ENCODE measurements at regions not wholly inside any gene's neighbourhood (a gene's known extent, or its start where the extent isn't known, plus 50 kb on each side); places are given as distances from the start of the nearest gene placed in this dataset.
"Not testable (repeated sequence)": the region's sequence is repeated elsewhere in the genome, so short reads cannot be mapped to it uniquely, and the experiment has no call there.

GRCh38 chr6:115838763-115839401, 221.8 kb downstream of the FRK start:
- Histone ChIP-seq H3K56ac (ENCODE audit: low read length) (no peak overlapping the region), H3K23ac (ENCODE audit: low read length) (no peak overlapping the region), H3K36me3 (ENCODE audit: control insufficient read depth, insufficient read depth, low read length) (no peaks in the 10 kb centered on the region), H2AK5ac (ENCODE audit: low read length) (no peak overlapping the region), H2BK15ac (replicated peaks; ENCODE audit: low read depth) (no peak overlapping the region), H4K8ac (ENCODE audit: low read depth, low read length) (no peak overlapping the region), H3K4me2 (ENCODE audit: low read length) (no peak overlapping the region), H3K27me3 (ENCODE audit: insufficient read depth, low read length, poor library complexity) (no peaks in the 10 kb centered on the region), H3K18ac (ENCODE audit: low read length) (no peak overlapping the region), H3K4me1 (ENCODE audit: control insufficient read depth, low read depth, low read length) (no peaks in the 10 kb centered on the region), H4K5ac (ENCODE audit: low read length) (no peak overlapping the region), H3K9ac (ENCODE audit: low read length) (no peak overlapping the region), H3K27ac (ENCODE audit: low read depth, low read length) (no peak overlapping the region), H3K4ac (ENCODE audit: low read depth, low read length) (no peak overlapping the region), H2BK5ac (ENCODE audit: low read length) (no peak overlapping the region), H3K4me3 (ENCODE audit: low read length) (no peak overlapping the region), H2BK120ac (ENCODE audit: low read depth, low read length) (no peak overlapping the region), H3K79me2 (ENCODE audit: control insufficient read depth, insufficient read depth, low read length) (no peaks in the 10 kb centered on the region), H3K79me1 (ENCODE audit: low read length) (no peaks in the 10 kb centered on the region)
- no CpG with 5 or more reads among the region's 3 CpGs for WGBS (ENCODE audit: extremely low coverage, insufficient coverage, low lambda C conversion rate)
- DNase-seq, result peak; percentile 74

DNA sequence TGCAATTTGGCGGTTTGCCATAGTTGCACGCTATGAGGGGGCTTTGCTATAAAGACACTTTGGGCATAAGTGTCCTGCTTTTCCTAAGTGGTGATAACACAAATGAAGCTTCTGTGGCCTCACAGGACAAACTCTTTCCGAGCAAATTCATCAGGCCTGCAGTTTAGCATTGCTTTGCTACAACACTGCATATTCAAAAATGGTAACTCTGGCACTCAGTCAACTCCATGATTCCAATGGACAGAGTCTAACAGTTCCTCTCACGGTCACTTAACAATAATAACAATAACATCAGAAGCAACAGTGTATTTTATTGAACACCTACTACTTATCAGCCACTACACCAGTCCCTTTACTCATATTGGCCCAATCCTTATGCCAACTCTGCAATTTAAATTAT, 222.5 kb downstream of the FRK start:
- DNase-seq, result no peak
- Histone ChIP-seq H2BK120ac (ENCODE audit: low read depth, low read length) (no peak overlapping the region), H2AK5ac (ENCODE audit: low read length) (no peak overlapping the region), H2BK15ac (replicated peaks; ENCODE audit: low read depth) (no peak overlapping the region), H4K8ac (ENCODE audit: low read depth, low read length) (no peak overlapping the region), H3K79me1 (ENCODE audit: low read length) (no peaks in the 10 kb centered on the region), H3K27ac (ENCODE audit: low read depth, low read length) (no peak overlapping the region), H3K4me2 (ENCODE audit: low read length) (no peak overlapping the region), H3K18ac (ENCODE audit: low read length) (no peak overlapping the region), H2BK5ac (ENCODE audit: low read length) (no peak overlapping the region), H4K5ac (ENCODE audit: low read length) (no peak overlapping the region), H3K23ac (ENCODE audit: low read length) (no peak overlapping the region), H3K56ac (ENCODE audit: low read length) (no peak overlapping the region), H3K9ac (ENCODE audit: low read length) (no peak overlapping the region), H3K4me1 (ENCODE audit: control insufficient read depth, low read depth, low read length) (no peaks in the 10 kb centered on the region), H3K4me3 (ENCODE audit: low read length) (no peak overlapping the region), H3K27me3 (ENCODE audit: insufficient read depth, low read length, poor library complexity) (no peaks in the 10 kb centered on the region), H3K4ac (ENCODE audit: low read depth, low read length) (no peak overlapping the region), H3K79me2 (ENCODE audit: control insufficient read depth, insufficient read depth, low read length) (no peaks in the 10 kb centered on the region), H3K36me3 (ENCODE audit: control insufficient read depth, insufficient read depth, low read length) (no peaks in the 10 kb centered on the region)
- no CpG with 5 or more reads among the region's 4 CpGs for WGBS (ENCODE audit: extremely low coverage, insufficient coverage, low lambda C conversion rate)

- WGBS (ENCODE audit: extremely low coverage, insufficient coverage, low lambda C conversion rate), result no CpG with 5 or more reads among the region's 13 CpGs
- not testable (repeated sequence) for H3K27me3 ChIP-seq (ENCODE audit: insufficient read depth, low read length, poor library complexity); H2AK5ac ChIP-seq (ENCODE audit: low read length); H2BK5ac ChIP-seq (ENCODE audit: low read length); H4K5ac ChIP-seq (ENCODE audit: low read length); H4K8ac ChIP-seq (ENCODE audit: low read depth, low read length); H3K79me1 ChIP-seq (ENCODE audit: low read length); H3K18ac ChIP-seq (ENCODE audit: low read length); H3K23ac ChIP-seq (ENCODE audit: low read length); H2BK120ac ChIP-seq (ENCODE audit: low read depth, low read length); H3K4me3 ChIP-seq (ENCODE audit: low read length); DNase-seq; H2BK15ac ChIP-seq (replicated peaks; ENCODE audit: low read depth); H3K9ac ChIP-seq (ENCODE audit: low read length); H3K27ac ChIP-seq (ENCODE audit: low read depth, low read length); H3K4me2 ChIP-seq (ENCODE audit: low read length); H3K56ac ChIP-seq (ENCODE audit: low read length); H3K79me2 ChIP-seq (ENCODE audit: control insufficient read depth, insufficient read depth, low read length); H3K4ac ChIP-seq (ENCODE audit: low read depth, low read length); H3K4me1 ChIP-seq (ENCODE audit: control insufficient read depth, low read depth, low read length); H3K36me3 ChIP-seq (ENCODE audit: control insufficient read depth, insufficient read depth, low read length)
Measured at GRCh38 chr6:115836374-115836773, 224.3 kb downstream of the FRK start.

DNA sequence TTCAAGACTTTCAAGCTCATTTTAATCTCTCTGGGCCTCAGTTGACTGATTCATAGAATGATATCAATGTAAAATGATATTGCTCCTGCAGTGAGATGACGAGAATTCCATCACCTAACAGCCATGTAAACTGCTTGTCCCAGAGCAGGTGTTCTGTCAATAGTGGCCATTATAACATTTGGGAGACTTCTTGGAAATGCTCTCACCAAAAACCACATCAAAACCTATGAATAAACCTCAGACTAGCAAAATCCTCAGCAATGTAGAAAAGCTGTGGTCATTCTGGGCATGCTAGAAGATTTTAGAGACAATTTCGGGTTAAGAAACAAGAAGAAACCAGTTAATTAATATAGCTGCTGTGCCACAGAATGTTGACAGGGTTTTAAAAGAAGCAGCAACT, 225.4 kb downstream of the FRK start:
- no peak overlapping the region for H3K56ac ChIP-seq (ENCODE audit: low read length)

GRCh38 chr6:115834542-115834941, 226.1 kb downstream of the FRK start:
- H2BK15ac ChIP-seq (replicated peaks; ENCODE audit: low read depth); H3K79me2 ChIP-seq (ENCODE audit: control insufficient read depth, insufficient read depth, low read length); H3K27me3 ChIP-seq (ENCODE audit: insufficient read depth, low read length, poor library complexity); H3K23ac ChIP-seq (ENCODE audit: low read length); H2BK5ac ChIP-seq (ENCODE audit: low read length); H2AK5ac ChIP-seq (ENCODE audit: low read length); H3K4me3 ChIP-seq (ENCODE audit: low read length); H3K4ac ChIP-seq (ENCODE audit: low read depth, low read length); H3K4me2 ChIP-seq (ENCODE audit: low read length); DNase-seq; H3K18ac ChIP-seq (ENCODE audit: low read length); H3K4me1 ChIP-seq (ENCODE audit: control insufficient read depth, low read depth, low read length); H3K27ac ChIP-seq (ENCODE audit: low read depth, low read length); H3K79me1 ChIP-seq (ENCODE audit: low read length); H4K8ac ChIP-seq (ENCODE audit: low read depth, low read length); H3K36me3 ChIP-seq (ENCODE audit: control insufficient read depth, insufficient read depth, low read length); H3K9ac ChIP-seq (ENCODE audit: low read length); H2BK120ac ChIP-seq (ENCODE audit: low read depth, low read length); H3K56ac ChIP-seq (ENCODE audit: low read length); H4K5ac ChIP-seq (ENCODE audit: low read length): not testable (repeated sequence)
- WGBS (ENCODE audit: extremely low coverage, insufficient coverage, low lambda C conversion rate), result no CpG with 5 or more reads among the region's 27 CpGs

More for the DNA sequence above, 225.4 kb downstream of the FRK start:
- Histone ChIP-seq H2BK120ac (ENCODE audit: low read depth, low read length) (no peak overlapping the region), H3K4me2 (ENCODE audit: low read length) (no peak overlapping the region), H3K4ac (ENCODE audit: low read depth, low read length) (no peak overlapping the region), H2AK5ac (ENCODE audit: low read length) (no peak overlapping the region), H4K5ac (ENCODE audit: low read length) (no peak overlapping the region), H3K4me1 (ENCODE audit: control insufficient read depth, low read depth, low read length) (no peaks in the 10 kb centered on the region), H3K27me3 (ENCODE audit: insufficient read depth, low read length, poor library complexity) (no peaks in the 10 kb centered on the region), H2BK15ac (replicated peaks; ENCODE audit: low read depth) (no peak overlapping the region), H4K8ac (ENCODE audit: low read depth, low read length) (no peak overlapping the region), H3K4me3 (ENCODE audit: low read length) (no peak overlapping the region), H3K27ac (ENCODE audit: low read depth, low read length) (no peak overlapping the region), H3K9ac (ENCODE audit: low read length) (no peak overlapping the region), H3K18ac (ENCODE audit: low read length) (no peak overlapping the region), H3K36me3 (ENCODE audit: control insufficient read depth, insufficient read depth, low read length) (no peaks in the 10 kb centered on the region), H3K79me1 (ENCODE audit: low read length) (no peaks in the 10 kb centered on the region), H3K23ac (ENCODE audit: low read length) (no peak overlapping the region), H3K79me2 (ENCODE audit: control insufficient read depth, insufficient read depth, low read length) (no peaks in the 10 kb centered on the region), H2BK5ac (ENCODE audit: low read length) (no peak overlapping the region)
- no CpG with 5 or more reads among the region's 2 CpGs for WGBS (ENCODE audit: extremely low coverage, insufficient coverage, low lambda C conversion rate)
- no peak for DNase-seq

DNA sequence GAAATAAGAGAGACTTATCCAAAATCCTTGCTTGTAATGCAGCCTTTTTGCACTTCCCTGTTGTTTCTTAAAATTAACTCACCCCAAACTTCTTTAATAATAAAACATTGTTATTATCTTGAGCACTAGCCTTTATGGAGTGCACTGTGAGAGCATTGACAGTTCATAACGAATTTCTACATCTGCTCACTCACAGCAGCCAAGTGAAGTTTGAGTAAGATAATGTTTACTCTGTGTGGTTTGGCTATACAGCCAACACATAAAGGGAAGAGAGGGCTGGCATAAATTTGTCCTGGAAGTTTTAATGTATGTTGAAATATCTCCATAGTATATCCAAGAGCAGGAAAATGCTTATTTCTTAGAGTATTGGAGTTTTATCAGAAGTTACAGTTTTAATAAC, 227.9 kb downstream of the FRK start:
- Histone ChIP-seq H3K79me1 (ENCODE audit: low read length) (no peaks in the 10 kb centered on the region), H3K4me1 (ENCODE audit: control insufficient read depth, low read depth, low read length) (no peaks in the 10 kb centered on the region), H3K4ac (ENCODE audit: low read depth, low read length) (no peak overlapping the region), H3K27ac (ENCODE audit: low read depth, low read length) (no peak overlapping the region), H3K23ac (ENCODE audit: low read length) (no peak overlapping the region), H4K8ac (ENCODE audit: low read depth, low read length) (no peak overlapping the region), H2AK5ac (ENCODE audit: low read length) (no peak overlapping the region), H3K56ac (ENCODE audit: low read length) (no peak overlapping the region), H2BK5ac (ENCODE audit: low read length) (no peak overlapping the region), H4K5ac (ENCODE audit: low read length) (no peak overlapping the region), H3K27me3 (ENCODE audit: insufficient read depth, low read length, poor library complexity) (no peaks in the 10 kb centered on the region), H3K36me3 (ENCODE audit: control insufficient read depth, insufficient read depth, low read length) (no peaks in the 10 kb centered on the region), H3K4me3 (ENCODE audit: low read length) (no peak overlapping the region), H3K4me2 (ENCODE audit: low read length) (no peak overlapping the region), H3K9ac (ENCODE audit: low read length) (no peak overlapping the region), H2BK120ac (ENCODE audit: low read depth, low read length) (no peak overlapping the region), H2BK15ac (replicated peaks; ENCODE audit: low read depth) (no peak overlapping the region), H3K79me2 (ENCODE audit: control insufficient read depth, insufficient read depth, low read length) (no peaks in the 10 kb centered on the region), H3K18ac (ENCODE audit: low read length) (no peak overlapping the region)
- WGBS (ENCODE audit: extremely low coverage, insufficient coverage, low lambda C conversion rate), result no CpG with 5 or more reads among the region's 1 CpG
- no peak for DNase-seq

Measured in mesendoderm (in vitro differentiated cells).